Ascending aorta (tissue), 2 donors: ENCODE measurements at regions not wholly inside any gene's neighbourhood (a gene's known extent, or its start where the extent isn't known, plus 50 kb on each side); places are given as distances from the start of the nearest gene placed in this dataset.

Experiments used
- DNase-seq, 2 donors: peaks; one replicate each; pipeline ENCODE4 v3.0.0-alpha.2; 2019; ENCODE audit warnings: low spot score in 2 of 2
- H3K27ac ChIP-seq, 2 donors: fragments of 200-600 bp; sonication (generic); one replicate each; pipeline ENCODE4 v1.5.1; 2016 to 2017; ENCODE audit warnings: mild to moderate bottlenecking in 1 of 2
- H3K27me3 ChIP-seq: fragments of 200-600 bp; sonication (generic); one replicate; pipeline ENCODE4 v1.5.1; 2017
- H3K36me3 ChIP-seq, 2 donors: fragments of 200-600 bp; sonication (generic); one replicate each; pipeline ENCODE4 v1.5.1; 2016
- H3K4me1 ChIP-seq, 2 donors: fragments of 200-600 bp; sonication (generic); one replicate each; pipeline ENCODE4 v1.5.1; 2016 to 2017; ENCODE audit warnings: mild to moderate bottlenecking in 1 of 2
- H3K4me3 ChIP-seq, 2 donors: fragments of 200-600 bp; sonication (generic); one replicate each; pipeline ENCODE4 v1.5.1; 2016 to 2017; ENCODE audit warnings: mild to moderate bottlenecking in 1 of 2
- H3K9me3 ChIP-seq, 2 donors: fragments of 200-600 bp; sonication (generic); one replicate each; pipeline ENCODE4 v1.5.1; 2016
- CTCF ChIP-seq, 3 experiments: fragments of 200-600 bp in 2 of 3; fragments of 450-650 bp in 1 of 3; sonication (generic) in 2 of 3; IDR thresholded peaks; one replicate each; pipeline ENCODE4 v1.5.1; 2016 to 2019; ENCODE audit warnings: antibody characterized with exemption in 3 of 3, mild to moderate bottlenecking in 1 of 3, moderate library complexity in 1 of 3
- intact Hi-C: fragments of 100-400 bp; cut with DNase I; formaldehyde crosslinking; loops from one replicate; pipeline ENCODE4 v1.15.1; 2023

DNA sequence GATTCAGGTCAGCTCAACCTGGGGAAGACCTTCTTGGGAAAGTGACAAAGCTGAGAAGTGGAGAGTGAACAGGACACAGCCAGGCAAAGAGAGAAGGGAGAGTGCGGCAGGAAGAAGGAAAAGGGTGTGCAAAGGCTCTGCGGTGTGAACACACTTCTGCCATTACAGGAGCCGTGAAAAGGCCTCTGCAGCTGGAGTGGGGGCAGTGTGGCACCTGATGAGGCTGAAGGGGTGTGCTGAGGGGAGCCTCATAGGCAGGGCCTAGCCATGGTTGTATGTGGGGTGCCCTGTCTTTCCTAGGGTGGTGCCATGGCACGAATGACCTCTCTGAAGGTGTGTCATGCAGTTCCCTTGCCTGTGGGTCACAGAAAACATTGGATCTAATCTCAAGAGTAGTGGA is 347.6 kb downstream of the CYRIA start:
- Histone ChIP-seq H3K4me1 (no peaks in the 10 kb centered on the region), H3K27me3 (no peaks in the 10 kb centered on the region), H3K36me3 (no peaks in the 10 kb centered on the region), H3K4me3 (no peak overlapping the region), H3K27ac (no peak overlapping the region), H3K9me3 (no peaks in the 10 kb centered on the region)
- no peak for DNase-seq
- no peak for TF ChIP-seq CTCF (IDR thresholded peaks at IDR 0.05)
- intact Hi-C loops = no loop called here

DNA sequence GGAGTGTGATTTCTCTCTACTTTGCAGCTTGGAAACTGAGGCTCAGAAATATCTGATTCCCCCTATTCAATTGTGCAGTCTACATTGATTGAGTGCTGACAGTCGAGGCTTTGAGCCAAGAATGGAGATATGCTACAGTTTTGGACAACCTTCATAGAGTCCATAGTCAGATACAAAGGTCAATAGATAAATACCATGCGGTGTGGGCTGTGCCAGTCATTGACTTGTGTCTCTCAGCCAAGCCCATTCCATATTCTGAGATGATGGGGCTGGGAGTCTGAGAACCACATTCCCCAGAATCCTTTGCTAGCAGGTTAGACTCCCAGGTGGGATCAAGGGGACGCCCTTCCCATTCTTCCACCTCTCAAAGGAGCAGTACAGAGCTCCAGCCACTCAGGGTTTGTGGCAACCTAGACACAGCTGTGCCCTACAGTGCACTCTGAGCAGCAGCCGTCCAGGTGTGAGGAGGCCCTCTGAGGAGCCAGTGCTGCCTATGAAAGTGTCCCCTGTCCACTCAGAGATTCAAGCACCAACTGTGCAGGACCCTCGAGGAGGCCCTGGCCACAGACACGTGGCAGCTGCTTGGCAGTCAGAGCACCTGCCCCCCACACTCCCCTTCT is 348.3 kb downstream of the CYRIA start:
- no peak for DNase-seq
- Histone ChIP-seq H3K27ac (no peak overlapping the region), H3K9me3 (no peaks in the 10 kb centered on the region), H3K27me3 (no peaks in the 10 kb centered on the region), H3K36me3 (no peaks in the 10 kb centered on the region), H3K4me3 (no peak overlapping the region), H3K4me1 (no peaks in the 10 kb centered on the region)
- intact Hi-C loops = no loop called here
- TF ChIP-seq CTCF (IDR thresholded peaks at IDR 0.05) = no peak

GRCh38 chr2:16316456-16317210 is 349.0 kb downstream of the CYRIA start:
- no peak overlapping the region for H3K4me3 ChIP-seq
- H3K4me1 ChIP-seq = no peaks in the 10 kb centered on the region
- no peaks in the 10 kb centered on the region for H3K36me3 ChIP-seq
- TF ChIP-seq CTCF (IDR thresholded peaks at IDR 0.05) = no peak
- no peaks in the 10 kb centered on the region for H3K9me3 ChIP-seq
- intact Hi-C loops = no loop called here
- DNase-seq = no peak
- no peak overlapping the region for H3K27ac ChIP-seq
- H3K27me3 ChIP-seq = no peaks in the 10 kb centered on the region

DNA sequence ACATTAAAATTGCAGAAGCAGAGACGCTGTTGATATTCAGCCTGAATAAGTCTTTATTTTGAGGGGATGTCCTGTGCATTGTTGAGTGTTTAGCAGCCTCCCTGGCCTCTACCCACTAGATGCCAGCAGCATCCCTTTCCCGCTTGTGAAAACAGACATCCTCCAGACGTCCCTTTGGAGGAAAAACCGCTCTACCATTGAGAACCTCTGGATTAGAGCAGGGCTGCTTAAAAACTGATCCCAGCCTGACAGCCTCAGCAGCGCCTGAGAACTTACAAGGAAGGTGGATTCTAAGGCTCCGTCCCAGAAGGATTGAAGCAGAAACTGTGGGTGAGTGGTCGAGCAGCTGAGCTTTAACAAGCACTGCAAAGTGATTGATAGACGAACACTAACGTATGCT is 349.7 kb downstream of the CYRIA start:
- Histone ChIP-seq H3K36me3 (no peaks in the 10 kb centered on the region), H3K9me3 (no peaks in the 10 kb centered on the region), H3K27ac (no peak overlapping the region), H3K4me3 (no peak overlapping the region), H3K4me1 (no peaks in the 10 kb centered on the region), H3K27me3 (no peaks in the 10 kb centered on the region)
- TF ChIP-seq CTCF (IDR thresholded peaks at IDR 0.05) = no peak
- DNase-seq = no peak
- intact Hi-C loops = no loop called here

GRCh38 chr2:16315458-16315835 is 350.2 kb downstream of the CYRIA start:
- no peak overlapping the region for H3K4me3 ChIP-seq
- intact Hi-C loops = no loop called here
- no peaks in the 10 kb centered on the region for H3K4me1 ChIP-seq
- H3K27ac ChIP-seq = no peak overlapping the region
- no peaks in the 10 kb centered on the region for H3K9me3 ChIP-seq
- no peak for TF ChIP-seq CTCF (IDR thresholded peaks at IDR 0.05)
- H3K36me3 ChIP-seq = no peaks in the 10 kb centered on the region
- no peaks in the 10 kb centered on the region for H3K27me3 ChIP-seq
- DNase-seq = no peak
